MCF 10A (cell line): ENCODE measurements at regions not wholly inside any gene's neighbourhood (a gene's known extent, or its start where the extent isn't known, plus 50 kb on each side); places are given as distances from the start of the nearest gene placed in this dataset.
A peak's percentile ranks its signal among the peaks of the same experiment; 100 is the strongest.

ENCODE experiments used
- BruUV-seq: library from RNA; stranded (reverse); fragments of 400-500 nt; replicated peaks from 2 replicates; lab custom pipeline; 2021; lab: Mats Ljungman, UMichigan
- CTCF ChIA-PET: fragments of 300-600 bp; sonication (Branson Sonifier 250); formaldehyde crosslinking; extraction: SDS; loops from one replicate; lab custom pipeline; 2021; ENCODE audit warnings: antibody characterized with exemption, inconsistent platforms; lab: Yijun Ruan, JAX
- POLR2A ChIA-PET: fragments of 300-600, 350-650 bp; sonication (Branson Sonifier 250); formaldehyde crosslinking; extraction: SDS; loops from one replicate; lab custom pipeline; 2020; ENCODE audit warnings: antibody characterized with exemption, inconsistent platforms; lab: Yijun Ruan, JAX
- DNase-seq: peaks from one replicate; pipeline ENCODE4 v3.0.0-alpha.2; 2018; ENCODE audit not compliant: unreplicated experiment
- H3K27ac Mint-ChIP-seq: one replicate; pipeline ENCODE4 v1.8.0; 2022; ENCODE audit warnings: mild to moderate bottlenecking, low read depth, mixed read lengths; ENCODE audit not compliant: unreplicated experiment
- H3K27me3 Mint-ChIP-seq: one replicate; pipeline ENCODE4 v1.8.0; 2022; ENCODE audit warnings: mixed read lengths; ENCODE audit not compliant: insufficient read depth, unreplicated experiment
- H3K36me3 Mint-ChIP-seq: one replicate; pipeline ENCODE4 v1.8.0; 2022; ENCODE audit warnings: mild to moderate bottlenecking, moderate library complexity, mixed read lengths; ENCODE audit not compliant: insufficient read depth, unreplicated experiment
- H3K4me1 Mint-ChIP-seq: one replicate; pipeline ENCODE4 v1.8.0; 2022; ENCODE audit warnings: mixed read lengths; ENCODE audit not compliant: insufficient read depth, unreplicated experiment
- H3K4me3 Mint-ChIP-seq: one replicate; pipeline ENCODE4 v1.8.0; 2022; ENCODE audit warnings: mild to moderate bottlenecking, moderate library complexity, mixed read lengths; ENCODE audit not compliant: unreplicated experiment
- H3K9me3 Mint-ChIP-seq: one replicate; pipeline ENCODE4 v1.8.0; 2022; ENCODE audit warnings: mixed read lengths; ENCODE audit not compliant: unreplicated experiment
- CTCF ChIP-seq: fragments of 200-600 bp; IDR thresholded peaks from one replicate; pipeline ENCODE4 v1.8.0; 2022; ENCODE audit warnings: antibody characterized with exemption, mild to moderate bottlenecking; ENCODE audit not compliant: unreplicated experiment
- intact Hi-C: fragments of 100-400 bp; cut with micrococcal nuclease; formaldehyde crosslinking; loops from 2 replicates; pipeline ENCODE4 v1.14.1; 2022

DNA sequence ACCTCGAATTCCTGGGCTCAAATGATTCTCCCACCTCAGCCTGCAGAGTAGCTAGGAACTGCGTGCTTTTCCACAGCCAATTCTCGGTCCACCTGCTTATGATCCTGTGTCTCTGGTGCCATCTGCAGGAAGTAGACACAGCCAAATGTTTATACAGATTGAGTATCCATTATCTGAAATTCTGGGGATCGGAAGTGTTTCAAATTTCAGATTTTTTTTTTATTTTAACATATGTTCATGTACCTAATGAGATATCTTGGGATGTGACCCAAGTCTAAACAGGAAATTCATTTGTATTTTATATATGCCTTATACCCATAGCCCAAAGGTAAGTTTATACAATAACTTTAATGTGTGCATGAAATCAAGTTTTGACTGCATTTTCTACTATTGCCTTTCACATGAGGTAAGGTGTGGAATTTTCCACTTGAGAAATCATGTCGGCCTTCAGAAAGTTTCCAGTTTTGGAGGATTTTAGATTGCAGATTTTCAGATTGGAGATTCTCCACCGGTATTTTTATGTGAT, 89.5 kb downstream of the ESM1 start:
- peaks cover 5% of the 10 kb centered on the region for H3K4me1 Mint-ChIP-seq
- CTCF ChIA-PET: interaction anchor here (0.6 to 8.2 kb wide), 51 partner anchors 8 to 637 kb away, joined by 3 to 75 read pairs (median 4); partner anchors contain the start of genes GPX8, HSPB3 and SNX18
- POLR2A ChIA-PET: interaction anchor here (0.6 to 1.8 kb wide), 6 partner anchors 14 to 584 kb away, joined by 3 to 7 read pairs (median 4); no protein-coding TSS in a partner anchor
- intact Hi-C loops: loop anchor here (1.0 to 10.0 kb wide), 6 partner anchors 29 to 651 kb away; partner anchors contain the start of genes ARL15 and SNX18
- DNase-seq: peak; percentile 73
- H3K27me3 Mint-ChIP-seq: peaks cover 40% of the 10 kb centered on the region
- no TSS peak for BruUV-seq
- TF ChIP-seq CTCF: peak; percentile 65
- no peaks in the 10 kb centered on the region for H3K36me3 Mint-ChIP-seq
- no peak overlapping the region for H3K4me3 Mint-ChIP-seq
- no peaks in the 10 kb centered on the region for H3K9me3 Mint-ChIP-seq
- H3K27ac Mint-ChIP-seq: peak overlapping the region; percentile 29

GRCh38 chr5:54894957-54895815, 90.2 kb downstream of the ESM1 start:
- no peak for TF ChIP-seq CTCF
- H3K27me3 Mint-ChIP-seq: peaks cover 40% of the 10 kb centered on the region
- H3K4me3 Mint-ChIP-seq: no peak overlapping the region
- no peaks in the 10 kb centered on the region for H3K9me3 Mint-ChIP-seq
- CTCF ChIA-PET: interaction anchor here (0.6 to 8.2 kb wide), 55 partner anchors 9 to 1774 kb away, joined by 3 to 75 read pairs (median 4); partner anchors contain the start of genes GPX8, HSPB3 and SNX18
- DNase-seq: no peak
- H3K36me3 Mint-ChIP-seq: no peaks in the 10 kb centered on the region
- H3K4me1 Mint-ChIP-seq: peaks cover 8% of the 10 kb centered on the region
- intact Hi-C loops: loop anchor here (1.0 to 10.0 kb wide), 6 partner anchors 28 to 650 kb away; partner anchors contain the start of genes ARL15 and SNX18
- peak overlapping the region; percentile 29 for H3K27ac Mint-ChIP-seq
- POLR2A ChIA-PET: interaction anchor here (0.6 to 1.8 kb wide), 8 partner anchors 14 to 583 kb away, joined by 3 to 7 read pairs (median 4); partner anchors contain the start of gene SNX18
- BruUV-seq: no TSS peak

DNA sequence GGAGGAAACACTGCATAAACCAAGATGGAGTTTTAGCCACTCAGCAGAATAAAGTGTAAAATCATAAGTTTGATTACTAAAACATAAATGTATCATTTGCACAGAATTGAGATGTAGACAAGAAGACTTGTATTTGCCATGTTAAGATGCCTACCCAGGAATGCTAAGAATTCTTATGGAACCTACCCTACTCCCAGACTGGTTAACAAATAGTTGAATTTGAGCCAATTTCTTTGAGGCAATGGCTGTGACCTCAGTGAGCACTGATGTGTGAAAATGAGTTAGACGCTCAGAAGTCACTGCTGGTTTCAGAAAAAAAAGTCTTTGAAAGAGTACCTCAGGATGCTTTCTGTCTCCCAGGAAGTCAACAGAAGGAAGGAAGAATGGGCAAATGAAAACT, 95.6 kb downstream of the ESM1 start:
- H3K4me3 Mint-ChIP-seq: no peak overlapping the region
- peaks cover 12% of the 10 kb centered on the region for H3K4me1 Mint-ChIP-seq
- H3K9me3 Mint-ChIP-seq: no peaks in the 10 kb centered on the region
- H3K36me3 Mint-ChIP-seq: peaks cover 4% of the 10 kb centered on the region
- no peak for TF ChIP-seq CTCF
- peak; percentile 74 for DNase-seq
- ChIA-PET CTCF (interaction anchor here (0.9 to 8.2 kb wide), 3 partner anchors 8 to 373 kb away, joined by 3 to 75 read pairs (median 4); partner anchors contain the start of gene SNX18), POLR2A (interaction anchor here (1.0 kb wide), 1 partner anchor 18 kb away, joined by 3 read pairs; no protein-coding TSS in a partner anchor)
- no peaks in the 10 kb centered on the region for H3K27me3 Mint-ChIP-seq
- BruUV-seq: no TSS peak
- intact Hi-C loops: loop anchor here (10.0 kb wide), 2 partner anchors 575 to 645 kb away; partner anchors contain the start of gene ARL15
- peak overlapping the region; percentile 59 for H3K27ac Mint-ChIP-seq
